ENCODE measurements at regions not wholly inside any gene's neighbourhood (a gene's known extent, or its start where the extent isn't known, plus 50 kb on each side); places are given as distances from the start of the nearest gene placed in this dataset.
"Not testable (repeated sequence)": the region's sequence is repeated elsewhere in the genome, so short reads cannot be mapped to it uniquely, and the experiment has no call there.

- DNase-seq (no peak), ATAC-seq (ENCODE audit: low read depth) (no peak)
- Mint-ChIP-seq H3K4me1 (peaks cover 5% of the 10 kb centered on the region), H3K27me3 (peaks cover 11% of the 10 kb centered on the region), H3K36me3 (no peaks in the 10 kb centered on the region), H3K4me3 (no peak overlapping the region), H3K9me3 (peaks cover 1% of the 10 kb centered on the region), H3K27ac (no peak overlapping the region)
- POLR2A ChIA-PET, result no interaction called here
Observed at GRCh38 chr6:14512246-14512645, 394.7 kb downstream of the CD83 start.

GRCh38 chr6:14513496-14514393 lies 396.2 kb downstream of the CD83 start:
- Mint-ChIP-seq H3K36me3 (no peaks in the 10 kb centered on the region), H3K4me1 (peaks cover 5% of the 10 kb centered on the region), H3K27ac (no peak overlapping the region), H3K4me3 (no peak overlapping the region), H3K27me3 (peaks cover 13% of the 10 kb centered on the region), H3K9me3 (peaks cover 1% of the 10 kb centered on the region)
- POLR2A ChIA-PET, result no interaction called here
- no peak for DNase-seq
- ATAC-seq (ENCODE audit: low read depth), result no peak

- Mint-ChIP-seq H3K4me3 (no peak overlapping the region), H3K27ac (no peak overlapping the region), H3K36me3 (no peaks in the 10 kb centered on the region), H3K27me3 (peaks cover 9% of the 10 kb centered on the region), H3K9me3 (peaks cover 4% of the 10 kb centered on the region), H3K4me1 (peaks cover 5% of the 10 kb centered on the region)
- DNase-seq (no peak), ATAC-seq (ENCODE audit: low read depth) (no peak)
- POLR2A ChIA-PET, result no interaction called here
Observed at GRCh38 chr6:14516956-14517355, 399.4 kb downstream of the CD83 start.

- DNase-seq, result no peak
- ATAC-seq (ENCODE audit: low read depth), result no peak
- H3K4me3 Mint-ChIP-seq, result no peak overlapping the region
- H3K9me3 Mint-ChIP-seq, result peaks cover 2% of the 10 kb centered on the region
- no peak overlapping the region for H3K27ac Mint-ChIP-seq
- H3K4me1 Mint-ChIP-seq, result peaks cover 5% of the 10 kb centered on the region
- H3K36me3 Mint-ChIP-seq, result no peaks in the 10 kb centered on the region
- H3K27me3 Mint-ChIP-seq, result peaks cover 9% of the 10 kb centered on the region
- POLR2A ChIA-PET, result no interaction called here
Observed at GRCh38 chr6:14517516-14518105, 400.0 kb downstream of the CD83 start.

- peaks cover 3% of the 10 kb centered on the region for H3K4me1 Mint-ChIP-seq
- POLR2A ChIA-PET, result no interaction called here
- H3K36me3 Mint-ChIP-seq, result no peaks in the 10 kb centered on the region
- H3K27me3 Mint-ChIP-seq, result peaks cover 7% of the 10 kb centered on the region
- DNase-seq (no peak), ATAC-seq (ENCODE audit: low read depth) (no peak)
- peaks cover 2% of the 10 kb centered on the region for H3K9me3 Mint-ChIP-seq
- no peak overlapping the region for H3K4me3 Mint-ChIP-seq
- no peak overlapping the region for H3K27ac Mint-ChIP-seq
Observed at GRCh38 chr6:14518515-14519217, 401.1 kb downstream of the CD83 start.

GRCh38 chr6:14520029-14520428 lies 402.5 kb downstream of the CD83 start:
- H3K27ac Mint-ChIP-seq, result no peak overlapping the region
- ATAC-seq (ENCODE audit: low read depth) (no peak), DNase-seq (no peak)
- POLR2A ChIA-PET, result no interaction called here
- peaks cover 3% of the 10 kb centered on the region for H3K27me3 Mint-ChIP-seq
- peaks cover 2% of the 10 kb centered on the region for H3K9me3 Mint-ChIP-seq
- no peaks in the 10 kb centered on the region for H3K4me1 Mint-ChIP-seq
- H3K36me3 Mint-ChIP-seq, result no peaks in the 10 kb centered on the region
- no peak overlapping the region for H3K4me3 Mint-ChIP-seq

- DNase-seq (no peak), ATAC-seq (ENCODE audit: low read depth) (no peak)
- no peaks in the 10 kb centered on the region for H3K4me1 Mint-ChIP-seq
- peaks cover 2% of the 10 kb centered on the region for H3K9me3 Mint-ChIP-seq
- H3K27me3 Mint-ChIP-seq, result peaks cover 3% of the 10 kb centered on the region
- POLR2A ChIA-PET, result no interaction called here
- H3K36me3 Mint-ChIP-seq, result no peaks in the 10 kb centered on the region
- H3K27ac Mint-ChIP-seq, result no peak overlapping the region
- no peak overlapping the region for H3K4me3 Mint-ChIP-seq
Observed at GRCh38 chr6:14520536-14520935, 403.0 kb downstream of the CD83 start.

GRCh38 chr6:14521141-14521540 lies 403.6 kb downstream of the CD83 start:
- no peak for ATAC-seq (ENCODE audit: low read depth)
- Mint-ChIP-seq H3K9me3 (peaks cover 2% of the 10 kb centered on the region), H3K4me3 (no peak overlapping the region), H3K27me3 (peaks cover 3% of the 10 kb centered on the region), H3K36me3 (no peaks in the 10 kb centered on the region), H3K4me1 (no peaks in the 10 kb centered on the region), H3K27ac (no peak overlapping the region)
- POLR2A ChIA-PET, result no interaction called here
- DNase-seq, result no peak

- H3K4me1 Mint-ChIP-seq; ATAC-seq (ENCODE audit: low read depth); DNase-seq; H3K9me3 Mint-ChIP-seq; POLR2A ChIA-PET; H3K4me3 Mint-ChIP-seq; H3K27me3 Mint-ChIP-seq; H3K27ac Mint-ChIP-seq; H3K36me3 Mint-ChIP-seq: not testable (repeated sequence)
Observed at GRCh38 chr6:14521861-14522260, 404.3 kb downstream of the CD83 start.

GRCh38 chr6:14524319-14524718 lies 406.7 kb downstream of the CD83 start:
- H3K27ac Mint-ChIP-seq, result no peak overlapping the region
- peaks cover 1% of the 10 kb centered on the region for H3K4me1 Mint-ChIP-seq
- ATAC-seq (ENCODE audit: low read depth) (no peak), DNase-seq (no peak)
- POLR2A ChIA-PET, result no interaction called here
- H3K27me3 Mint-ChIP-seq, result peaks cover 3% of the 10 kb centered on the region
- no peak overlapping the region for H3K4me3 Mint-ChIP-seq
- peaks cover 3% of the 10 kb centered on the region for H3K36me3 Mint-ChIP-seq
- H3K9me3 Mint-ChIP-seq, result peaks cover 4% of the 10 kb centered on the region

- POLR2A ChIA-PET, result interaction anchor here (0.5 kb wide), 1 partner anchor 184 kb away, joined by 4 read pairs; no protein-coding TSS in a partner anchor
- ATAC-seq (ENCODE audit: low read depth) (no peak), DNase-seq (no peak)
- peaks cover 3% of the 10 kb centered on the region for H3K36me3 Mint-ChIP-seq
- H3K4me3 Mint-ChIP-seq, result no peak overlapping the region
- H3K4me1 Mint-ChIP-seq, result peaks cover 1% of the 10 kb centered on the region
- peaks cover 1% of the 10 kb centered on the region for H3K9me3 Mint-ChIP-seq
- peaks cover 5% of the 10 kb centered on the region for H3K27me3 Mint-ChIP-seq
- no peak overlapping the region for H3K27ac Mint-ChIP-seq
Observed at GRCh38 chr6:14530385-14530784, 412.8 kb downstream of the CD83 start.

- ATAC-seq (ENCODE audit: low read depth), result no peak
- no peak for DNase-seq
- no peaks in the 10 kb centered on the region for H3K36me3 Mint-ChIP-seq
- no peaks in the 10 kb centered on the region for H3K4me1 Mint-ChIP-seq
- peaks cover 3% of the 10 kb centered on the region for H3K27me3 Mint-ChIP-seq
- H3K9me3 Mint-ChIP-seq, result peaks cover 5% of the 10 kb centered on the region
- POLR2A ChIA-PET, result no interaction called here
- H3K27ac Mint-ChIP-seq, result no peak overlapping the region
- H3K4me3 Mint-ChIP-seq, result no peak overlapping the region
Observed at GRCh38 chr6:14533446-14533845, 415.9 kb downstream of the CD83 start.

GRCh38 chr6:14537030-14537429 lies 419.5 kb downstream of the CD83 start:
- Mint-ChIP-seq H3K4me3 (no peak overlapping the region), H3K4me1 (peaks cover 5% of the 10 kb centered on the region), H3K9me3 (peaks cover 5% of the 10 kb centered on the region), H3K27me3 (peaks cover 3% of the 10 kb centered on the region), H3K36me3 (no peaks in the 10 kb centered on the region), H3K27ac (no peak overlapping the region)
- POLR2A ChIA-PET, result no interaction called here
- ATAC-seq (ENCODE audit: low read depth) (no peak), DNase-seq (no peak)

GRCh38 chr6:14540276-14540675 lies 422.7 kb downstream of the CD83 start:
- POLR2A ChIA-PET, result no interaction called here
- Mint-ChIP-seq H3K27ac (peak overlapping the region; percentile 12), H3K9me3 (peaks cover 5% of the 10 kb centered on the region), H3K4me1 (peaks cover 8% of the 10 kb centered on the region), H3K27me3 (no peaks in the 10 kb centered on the region), H3K4me3 (no peak overlapping the region), H3K36me3 (no peaks in the 10 kb centered on the region)
- DNase-seq (no peak), ATAC-seq (ENCODE audit: low read depth) (no peak)

Data from activated naive CD8-positive, alpha-beta T cell treated with anti-CD3 and anti-CD28 coated beads, Interleukin-2, amount 10 ng/mL, durations not matched to agents 7 days and 5 days (primary cell).